ENCODE measurements at regions not wholly inside any gene's neighbourhood (a gene's known extent, or its start where the extent isn't known, plus 50 kb on each side); places are given as distances from the start of the nearest gene placed in this dataset.

- DNase-seq, result no peak
Observed at GRCh38 chr22:48277868-48278581, 1515.6 kb downstream of the TBC1D22A start.

GRCh38 chr22:48276994-48277867 lies 1514.8 kb downstream of the TBC1D22A start:
- DNase-seq, result no peak

- DNase-seq, result no peak
Observed at GRCh38 chr22:48275412-48275811, 1513.0 kb downstream of the TBC1D22A start.

- no peak for DNase-seq
Observed at GRCh38 chr22:48270731-48271130, 1508.3 kb downstream of the TBC1D22A start.

GRCh38 chr22:48268771-48269552 lies 1506.5 kb downstream of the TBC1D22A start:
- no peak for DNase-seq

GRCh38 chr22:48268293-48268692 lies 1505.8 kb downstream of the TBC1D22A start:
- no peak for DNase-seq

- no peak for DNase-seq
Observed at GRCh38 chr22:48267681-48268080, 1505.2 kb downstream of the TBC1D22A start.

- DNase-seq, result no peak
Observed at GRCh38 chr22:48265000-48265625, 1502.7 kb downstream of the TBC1D22A start.

- no peak for DNase-seq
Observed at GRCh38 chr22:48264586-48264985, 1502.1 kb downstream of the TBC1D22A start.

GRCh38 chr22:48263791-48264351 lies 1501.4 kb downstream of the TBC1D22A start:
- no peak for DNase-seq

- no peak for DNase-seq
Observed at GRCh38 chr22:48263431-48263765, 1500.9 kb downstream of the TBC1D22A start.

GRCh38 chr22:48262596-48263430 lies 1500.4 kb downstream of the TBC1D22A start:
- DNase-seq, result no peak

GRCh38 chr22:48261706-48262105 lies 1499.3 kb downstream of the TBC1D22A start:
- no peak for DNase-seq

GRCh38 chr22:48261048-48261621 lies 1498.7 kb downstream of the TBC1D22A start:
- DNase-seq, result no peak

GRCh38 chr22:48259991-48260670 lies 1497.7 kb downstream of the TBC1D22A start:
- DNase-seq, result peak; percentile 89

- DNase-seq, result peak; percentile 86
Observed at GRCh38 chr22:48258811-48259210, 1496.4 kb downstream of the TBC1D22A start.

GRCh38 chr22:48258064-48258701 lies 1495.7 kb downstream of the TBC1D22A start:
- no peak for DNase-seq

GRCh38 chr22:48257685-48258055 lies 1495.2 kb downstream of the TBC1D22A start:
- DNase-seq, result no peak

- no peak for DNase-seq
Observed at GRCh38 chr22:48256776-48257684, 1494.6 kb downstream of the TBC1D22A start.
